ENCODE measurements at regions not wholly inside any gene's neighbourhood (a gene's known extent, or its start where the extent isn't known, plus 50 kb on each side); places are given as distances from the start of the nearest gene placed in this dataset.

DNA sequence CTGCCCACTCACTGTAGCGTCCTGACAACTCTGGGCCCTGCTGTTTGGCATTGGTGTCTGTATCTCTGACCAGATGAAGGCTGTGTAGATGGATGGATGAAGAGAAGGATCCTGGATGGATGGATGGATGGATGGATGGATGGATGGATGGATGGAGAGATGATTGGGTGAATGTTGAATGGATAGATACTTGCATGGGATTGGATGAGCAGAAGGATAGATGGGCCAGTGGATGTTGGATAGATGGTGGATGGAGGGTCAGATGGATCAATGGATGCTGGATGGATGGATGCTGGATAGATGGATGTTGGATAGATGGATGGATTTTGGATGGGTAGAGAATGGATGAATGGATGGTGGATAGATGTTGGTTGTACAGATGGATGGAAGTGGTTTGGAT lies 179.6 kb upstream of the GSE1 start:
- intact Hi-C loops (cut with DNase I) = no loop called here
- Histone ChIP-seq H3K27me3 (no peaks in the 10 kb centered on the region), H3K9me3 (replicated peaks in 1 of 3) (no peaks in the 10 kb centered on the region), H3K27ac (no peak overlapping the region), H3K4me3 (no peak overlapping the region), H3K36me3 (replicated peaks in 1 of 2) (no peaks in the 10 kb centered on the region), H3K4me1 (replicated peaks in 1 of 2) (no peaks in the 10 kb centered on the region)
- no peak for DNase-seq
- WGBS, 4 donors = 86 to 94% (median 89%) methylated on average over 1 of the region's 1 CpG
- no peak for TF ChIP-seq POLR2A (IDR thresholded peaks at IDR 0.05)
- TF ChIP-seq, protein P1, sequence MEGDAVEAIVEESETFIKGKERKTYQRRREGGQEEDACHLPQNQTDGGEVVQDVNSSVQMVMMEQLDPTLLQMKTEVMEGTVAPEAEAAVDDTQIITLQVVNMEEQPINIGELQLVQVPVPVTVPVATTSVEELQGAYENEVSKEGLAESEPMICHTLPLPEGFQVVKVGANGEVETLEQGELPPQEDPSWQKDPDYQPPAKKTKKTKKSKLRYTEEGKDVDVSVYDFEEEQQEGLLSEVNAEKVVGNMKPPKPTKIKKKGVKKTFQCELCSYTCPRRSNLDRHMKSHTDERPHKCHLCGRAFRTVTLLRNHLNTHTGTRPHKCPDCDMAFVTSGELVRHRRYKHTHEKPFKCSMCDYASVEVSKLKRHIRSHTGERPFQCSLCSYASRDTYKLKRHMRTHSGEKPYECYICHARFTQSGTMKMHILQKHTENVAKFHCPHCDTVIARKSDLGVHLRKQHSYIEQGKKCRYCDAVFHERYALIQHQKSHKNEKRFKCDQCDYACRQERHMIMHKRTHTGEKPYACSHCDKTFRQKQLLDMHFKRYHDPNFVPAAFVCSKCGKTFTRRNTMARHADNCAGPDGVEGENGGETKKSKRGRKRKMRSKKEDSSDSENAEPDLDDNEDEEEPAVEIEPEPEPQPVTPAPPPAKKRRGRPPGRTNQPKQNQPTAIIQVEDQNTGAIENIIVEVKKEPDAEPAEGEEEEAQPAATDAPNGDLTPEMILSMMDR (IDR thresholded peaks at IDR 0.05) = no peak

DNA sequence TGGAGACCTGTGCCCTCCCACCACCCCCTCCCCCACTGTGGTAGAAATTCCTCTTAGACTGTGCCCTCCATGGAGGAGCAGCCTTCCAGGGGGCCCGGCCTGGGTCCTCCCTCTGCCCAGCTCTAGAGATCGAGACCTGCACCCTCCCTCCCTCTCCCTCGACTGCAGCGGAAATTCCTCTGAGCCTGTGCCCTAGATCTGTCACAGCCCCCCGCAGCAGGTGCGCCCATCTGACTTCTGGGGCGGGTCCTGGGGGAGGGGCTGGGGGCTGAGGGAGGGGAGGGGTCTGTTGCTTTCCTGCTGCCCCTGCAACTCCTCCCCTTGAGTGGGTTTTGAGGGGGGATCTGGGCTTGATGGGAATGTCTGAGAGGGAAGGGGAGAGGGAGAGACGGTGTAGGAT lies 177.8 kb upstream of the GSE1 start:
- 85 to 100% (median 93%) methylated on average over 2 to 8 of the region's 8 CpGs for WGBS, 4 donors
- DNase-seq = no peak
- TF ChIP-seq, protein P1 (IDR thresholded peaks at IDR 0.05) = no peak
- no peak for TF ChIP-seq POLR2A (IDR thresholded peaks at IDR 0.05)
- Histone ChIP-seq H3K4me3 (no peak overlapping the region), H3K36me3 (replicated peaks in 1 of 2) (no peaks in the 10 kb centered on the region), H3K9me3 (replicated peaks in 1 of 3) (no peaks in the 10 kb centered on the region), H3K4me1 (replicated peaks in 1 of 2) (no peaks in the 10 kb centered on the region), H3K27ac (no peak overlapping the region), H3K27me3 (no peaks in the 10 kb centered on the region)
- intact Hi-C loops (cut with DNase I) = no loop called here

DNA sequence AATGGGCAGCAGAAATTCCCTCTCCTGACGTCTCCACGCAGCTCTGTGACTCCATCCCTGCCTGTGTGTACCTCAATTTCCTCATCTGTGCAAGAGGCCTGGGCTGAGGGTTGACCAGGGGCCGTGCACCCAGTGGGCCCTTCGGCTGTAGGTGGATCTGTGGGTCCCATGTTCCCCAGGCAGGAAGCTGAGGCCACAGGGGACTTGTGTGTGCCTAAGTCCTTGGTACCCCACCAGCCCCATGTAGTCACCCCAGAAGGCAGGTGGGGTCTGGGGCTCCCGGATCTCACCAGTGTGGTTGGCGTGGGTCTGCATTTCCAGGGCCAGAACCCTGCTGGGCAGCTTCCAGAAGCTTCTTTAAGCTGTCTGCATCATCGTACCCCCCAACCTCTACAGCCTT lies 177.4 kb upstream of the GSE1 start:
- Histone ChIP-seq H3K36me3 (replicated peaks in 1 of 2) (no peaks in the 10 kb centered on the region), H3K27me3 (no peaks in the 10 kb centered on the region), H3K4me3 (no peak overlapping the region), H3K9me3 (replicated peaks in 1 of 3) (no peaks in the 10 kb centered on the region), H3K4me1 (replicated peaks in 1 of 2) (no peaks in the 10 kb centered on the region), H3K27ac (no peak overlapping the region)
- no peak for TF ChIP-seq POLR2A (IDR thresholded peaks at IDR 0.05)
- TF ChIP-seq, protein P1 (IDR thresholded peaks at IDR 0.05) = no peak
- DNase-seq = no peak
- intact Hi-C loops (cut with DNase I) = no loop called here
- 69 to 91% (median 88%) methylated on average over 3 to 7 of the region's 7 CpGs for WGBS, 4 donors

DNA sequence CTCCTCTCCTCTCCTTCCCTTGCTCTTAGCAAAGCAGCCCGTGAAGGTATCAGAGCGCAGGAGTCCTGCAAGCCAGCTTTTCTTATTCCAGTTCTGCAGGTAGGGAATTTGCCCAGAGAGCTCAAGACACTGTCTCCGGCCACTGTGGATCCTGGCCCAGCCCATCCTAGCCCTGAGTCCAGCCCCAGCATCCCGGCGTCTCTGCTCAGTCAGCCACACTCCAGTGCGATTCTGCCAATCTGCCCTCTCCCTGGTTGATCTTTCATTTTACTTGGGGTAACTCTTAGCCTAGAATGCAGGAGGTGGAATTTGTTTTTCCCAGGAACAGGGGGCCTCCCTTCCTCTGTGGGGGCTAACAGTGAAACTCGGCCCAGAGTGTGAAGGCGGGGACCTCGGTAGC lies 176.9 kb upstream of the GSE1 start:
- intact Hi-C loops (cut with DNase I) = no loop called here
- 80 to 89% (median 83%) methylated on average over 9 of the region's 9 CpGs for WGBS, 4 donors
- Histone ChIP-seq H3K9me3 (replicated peaks in 1 of 3) (no peaks in the 10 kb centered on the region), H3K36me3 (replicated peaks in 1 of 2) (no peaks in the 10 kb centered on the region), H3K27ac (peak overlapping the region in 2 of 5 donors; percentile 21 to 38), H3K4me1 (replicated peaks in 1 of 2) (no peaks in the 10 kb centered on the region), H3K27me3 (no peaks in the 10 kb centered on the region), H3K4me3 (no peak overlapping the region)
- no peak for DNase-seq
- TF ChIP-seq POLR2A (IDR thresholded peaks at IDR 0.05) = no peak
- TF ChIP-seq, protein P1 (IDR thresholded peaks at IDR 0.05) = no peak
